Lower leg skin (tissue), 3 donors: ENCODE measurements at regions not wholly inside any gene's neighbourhood (a gene's known extent, or its start where the extent isn't known, plus 50 kb on each side); places are given as distances from the start of the nearest gene placed in this dataset.

Experiments used
- POLR2A ChIP-seq, 2 donors: fragments of 450-650 bp; IDR thresholded peaks; one replicate each; pipeline ENCODE4 v1.6.1; 2016 to 2017; ENCODE audit warnings: antibody characterized with exemption in 2 of 2, mild to moderate bottlenecking in 1 of 2, moderate library complexity in 1 of 2
- TF ChIP-seq, protein P1 (sequence below), 3 donors: fragments of 450-650 bp; IDR thresholded peaks; one replicate each; pipeline ENCODE4 v1.5.1; 2016; ENCODE audit warnings: antibody characterized with exemption in 3 of 3, mild to moderate bottlenecking in 3 of 3, moderate library complexity in 2 of 3

- TF ChIP-seq, protein P1, sequence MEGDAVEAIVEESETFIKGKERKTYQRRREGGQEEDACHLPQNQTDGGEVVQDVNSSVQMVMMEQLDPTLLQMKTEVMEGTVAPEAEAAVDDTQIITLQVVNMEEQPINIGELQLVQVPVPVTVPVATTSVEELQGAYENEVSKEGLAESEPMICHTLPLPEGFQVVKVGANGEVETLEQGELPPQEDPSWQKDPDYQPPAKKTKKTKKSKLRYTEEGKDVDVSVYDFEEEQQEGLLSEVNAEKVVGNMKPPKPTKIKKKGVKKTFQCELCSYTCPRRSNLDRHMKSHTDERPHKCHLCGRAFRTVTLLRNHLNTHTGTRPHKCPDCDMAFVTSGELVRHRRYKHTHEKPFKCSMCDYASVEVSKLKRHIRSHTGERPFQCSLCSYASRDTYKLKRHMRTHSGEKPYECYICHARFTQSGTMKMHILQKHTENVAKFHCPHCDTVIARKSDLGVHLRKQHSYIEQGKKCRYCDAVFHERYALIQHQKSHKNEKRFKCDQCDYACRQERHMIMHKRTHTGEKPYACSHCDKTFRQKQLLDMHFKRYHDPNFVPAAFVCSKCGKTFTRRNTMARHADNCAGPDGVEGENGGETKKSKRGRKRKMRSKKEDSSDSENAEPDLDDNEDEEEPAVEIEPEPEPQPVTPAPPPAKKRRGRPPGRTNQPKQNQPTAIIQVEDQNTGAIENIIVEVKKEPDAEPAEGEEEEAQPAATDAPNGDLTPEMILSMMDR (IDR thresholded peaks at IDR 0.05) = no peak
- TF ChIP-seq POLR2A (IDR thresholded peaks at IDR 0.05) = no peak
Observed at GRCh38 chrX:143455046-143455445, 62.2 kb downstream of the SPANXN3 start.
